Peyer's patch (tissue), 4 donors: ENCODE measurements at regions not wholly inside any gene's neighbourhood (a gene's known extent, or its start where the extent isn't known, plus 50 kb on each side); places are given as distances from the start of the nearest gene placed in this dataset.

ENCODE experiments used
- DNase-seq, 3 donors: peaks; one replicate each; pipeline ENCODE4 v3.0.0-alpha.2; 2017 to 2019
- H3K27ac ChIP-seq, 4 donors: fragments of 200-600 bp; sonication (generic); one replicate each; pipeline ENCODE4 v1.5.1; 2016 to 2019
- H3K27me3 ChIP-seq, 2 donors: fragments of 200-600 bp; sonication (generic); one replicate each; pipeline ENCODE4 v1.5.1; 2019
- H3K36me3 ChIP-seq, 3 donors: fragments of 200-600 bp; sonication (generic); one replicate each; pipeline ENCODE4 v1.5.1; 2016 to 2019
- H3K4me1 ChIP-seq, 4 donors: fragments of 200-600 bp; sonication (generic); one replicate each; pipeline ENCODE4 v1.5.1; 2016 to 2019
- H3K4me3 ChIP-seq, 4 donors: fragments of 200-600 bp; sonication (generic); 1 replicate in 3 of 4; 2 replicates in 1 of 4; pipeline ENCODE4 v1.5.1; 2016 to 2019; ENCODE audit warnings: mild to moderate bottlenecking in 1 of 4
- H3K9me3 ChIP-seq, 4 donors: fragments of 200-600 bp; sonication (generic); one replicate each; pipeline ENCODE4 v1.5.1; 2016 to 2019; ENCODE audit warnings: mild to moderate bottlenecking in 1 of 4
- POLR2A ChIP-seq, 2 donors: fragments of 450-650 bp; IDR thresholded peaks; one replicate each; pipeline ENCODE4 v1.5.1; 2017; ENCODE audit warnings: antibody characterized with exemption in 2 of 2, mild to moderate bottlenecking in 2 of 2, moderate library complexity in 2 of 2
- TF ChIP-seq, protein P1 (sequence below), 6 experiments: fragments of 450-650 bp in 4 of 6; fragments of 200-600 bp in 2 of 6; sonication (generic) in 1 of 6; IDR thresholded peaks; one replicate each; pipeline ENCODE4 v1.5.1; 2017 to 2019; ENCODE audit warnings: antibody characterized with exemption in 6 of 6, mild to moderate bottlenecking in 3 of 6, moderate library complexity in 1 of 6

DNA sequence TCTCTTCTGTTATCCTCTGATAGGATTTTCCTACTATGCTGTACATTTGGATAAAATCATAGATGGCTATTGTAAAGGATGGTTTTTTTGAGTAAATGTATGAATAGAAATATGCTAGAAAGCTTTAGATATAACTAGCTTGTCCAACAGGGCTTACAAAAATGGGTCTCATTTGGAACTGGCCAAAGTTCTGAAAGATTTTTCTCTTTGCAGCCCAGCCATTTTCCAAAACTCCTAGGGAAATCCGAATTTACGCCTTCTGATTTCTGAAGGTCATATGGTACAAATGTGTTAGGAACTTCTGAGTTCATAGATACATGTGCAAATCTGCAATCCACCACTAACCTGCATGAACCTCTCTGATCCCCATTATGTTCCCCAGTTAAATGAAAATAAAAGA lies 603.9 kb upstream of the C9orf72 start:
- H3K27me3 ChIP-seq: no peaks in the 10 kb centered on the region
- no peak overlapping the region for H3K4me3 ChIP-seq
- H3K27ac ChIP-seq: no peak overlapping the region
- no peaks in the 10 kb centered on the region for H3K4me1 ChIP-seq
- DNase-seq: no peak
- no peaks in the 10 kb centered on the region for H3K36me3 ChIP-seq
- H3K9me3 ChIP-seq: no peaks in the 10 kb centered on the region
- TF ChIP-seq, protein P1, sequence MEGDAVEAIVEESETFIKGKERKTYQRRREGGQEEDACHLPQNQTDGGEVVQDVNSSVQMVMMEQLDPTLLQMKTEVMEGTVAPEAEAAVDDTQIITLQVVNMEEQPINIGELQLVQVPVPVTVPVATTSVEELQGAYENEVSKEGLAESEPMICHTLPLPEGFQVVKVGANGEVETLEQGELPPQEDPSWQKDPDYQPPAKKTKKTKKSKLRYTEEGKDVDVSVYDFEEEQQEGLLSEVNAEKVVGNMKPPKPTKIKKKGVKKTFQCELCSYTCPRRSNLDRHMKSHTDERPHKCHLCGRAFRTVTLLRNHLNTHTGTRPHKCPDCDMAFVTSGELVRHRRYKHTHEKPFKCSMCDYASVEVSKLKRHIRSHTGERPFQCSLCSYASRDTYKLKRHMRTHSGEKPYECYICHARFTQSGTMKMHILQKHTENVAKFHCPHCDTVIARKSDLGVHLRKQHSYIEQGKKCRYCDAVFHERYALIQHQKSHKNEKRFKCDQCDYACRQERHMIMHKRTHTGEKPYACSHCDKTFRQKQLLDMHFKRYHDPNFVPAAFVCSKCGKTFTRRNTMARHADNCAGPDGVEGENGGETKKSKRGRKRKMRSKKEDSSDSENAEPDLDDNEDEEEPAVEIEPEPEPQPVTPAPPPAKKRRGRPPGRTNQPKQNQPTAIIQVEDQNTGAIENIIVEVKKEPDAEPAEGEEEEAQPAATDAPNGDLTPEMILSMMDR (IDR thresholded peaks at IDR 0.05): no peak
- no peak for TF ChIP-seq POLR2A (IDR thresholded peaks at IDR 0.05)

DNA sequence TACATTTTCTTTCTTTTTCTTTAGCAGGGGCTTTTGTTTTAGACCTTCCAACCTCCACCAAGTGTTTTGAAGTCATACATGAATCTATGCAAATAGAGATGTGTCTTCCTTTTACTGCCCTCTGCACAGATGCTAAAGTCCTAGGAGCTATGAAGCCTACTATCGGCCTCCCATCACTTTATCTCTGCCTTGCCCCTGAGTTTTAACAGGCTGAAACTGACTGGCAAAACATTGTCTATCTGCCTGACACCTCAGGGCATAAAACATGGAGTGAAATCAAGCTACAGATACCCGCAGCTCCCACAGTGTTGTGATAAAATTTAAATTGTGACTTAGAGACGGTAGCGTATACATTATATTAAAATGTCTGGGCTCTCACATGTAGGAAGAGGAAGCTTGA lies 604.6 kb upstream of the C9orf72 start:
- Histone ChIP-seq H3K36me3 (no peaks in the 10 kb centered on the region), H3K27ac (no peak overlapping the region), H3K4me3 (no peak overlapping the region), H3K4me1 (no peaks in the 10 kb centered on the region), H3K27me3 (no peaks in the 10 kb centered on the region), H3K9me3 (no peaks in the 10 kb centered on the region)
- TF ChIP-seq POLR2A (IDR thresholded peaks at IDR 0.05): no peak
- TF ChIP-seq, protein P1 (IDR thresholded peaks at IDR 0.05): no peak
- DNase-seq: no peak

DNA sequence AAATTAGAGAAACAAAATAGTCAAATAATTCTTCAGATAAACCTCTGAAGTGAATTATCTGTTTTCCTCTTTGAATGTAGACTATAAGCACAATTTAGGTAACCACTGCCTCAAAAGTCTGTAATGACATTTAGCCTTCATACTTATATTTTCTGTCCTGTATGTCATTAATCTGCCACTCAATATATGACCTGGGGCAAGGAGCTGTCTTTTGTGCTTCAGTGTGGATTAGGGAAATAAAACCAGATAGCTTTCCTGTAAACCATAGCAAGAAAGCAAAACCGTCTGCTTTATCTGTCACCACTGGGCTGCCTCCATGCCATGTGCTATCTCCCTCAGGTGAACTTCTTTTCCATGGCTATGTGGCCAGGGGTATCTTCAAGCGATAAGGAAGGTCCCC lies 606.6 kb upstream of the C9orf72 start:
- Histone ChIP-seq H3K9me3 (no peaks in the 10 kb centered on the region), H3K4me3 (no peak overlapping the region)
- TF ChIP-seq, protein P1 (IDR thresholded peaks at IDR 0.05): no peak
- TF ChIP-seq POLR2A (IDR thresholded peaks at IDR 0.05): no peak

DNA sequence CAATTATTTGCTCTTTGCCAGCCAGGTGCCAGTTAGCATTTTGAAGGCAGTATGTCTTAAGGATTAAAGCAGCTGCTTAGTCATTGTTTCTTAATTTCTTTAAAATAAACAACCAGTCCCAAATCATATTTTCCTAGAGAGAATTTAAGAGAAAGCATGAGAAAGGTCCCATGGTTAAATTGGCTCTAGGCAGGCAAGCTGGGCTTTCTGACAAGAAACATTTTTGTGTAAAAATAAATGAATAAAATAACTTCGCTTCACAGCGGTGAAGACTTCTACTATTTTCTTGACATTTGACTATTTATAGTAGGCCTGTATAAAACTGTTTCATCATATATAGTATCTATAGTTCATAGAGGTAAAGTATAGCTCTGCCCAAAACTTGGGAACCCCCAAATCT lies 617.7 kb upstream of the C9orf72 start:
- Histone ChIP-seq H3K9me3 (no peaks in the 10 kb centered on the region), H3K4me1 (no peaks in the 10 kb centered on the region), H3K36me3 (no peaks in the 10 kb centered on the region), H3K27me3 (no peaks in the 10 kb centered on the region), H3K27ac (no peak overlapping the region), H3K4me3 (no peak overlapping the region)
- no peak for DNase-seq
- TF ChIP-seq, protein P1 (IDR thresholded peaks at IDR 0.05): no peak
- no peak for TF ChIP-seq POLR2A (IDR thresholded peaks at IDR 0.05)

More for the DNA sequence above, 606.6 kb upstream of the C9orf72 start:
- H3K27me3 ChIP-seq: no peaks in the 10 kb centered on the region
- H3K27ac ChIP-seq: no peak overlapping the region
- H3K36me3 ChIP-seq: no peaks in the 10 kb centered on the region
- no peak for DNase-seq
- no peaks in the 10 kb centered on the region for H3K4me1 ChIP-seq

DNA sequence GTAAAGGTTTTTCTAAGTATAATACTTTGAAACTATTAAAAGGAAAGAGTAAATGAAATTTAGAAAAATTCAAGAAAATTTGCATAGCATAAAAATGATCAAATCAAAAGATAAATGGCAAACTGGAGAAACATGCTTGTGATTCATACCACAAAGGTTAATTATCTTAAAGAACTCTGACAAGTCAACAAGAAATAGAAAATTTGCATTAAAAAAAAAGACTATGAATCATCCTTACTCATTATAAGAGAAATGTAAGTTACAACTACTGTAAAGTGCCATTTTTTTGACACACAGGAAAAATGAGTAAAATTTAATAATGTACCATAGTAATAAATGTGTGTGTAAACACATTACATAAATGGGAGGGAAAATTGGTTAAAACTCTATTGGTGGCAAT lies 624.4 kb upstream of the C9orf72 start:
- DNase-seq: no peak
- Histone ChIP-seq H3K4me3 (no peak overlapping the region), H3K27me3 (no peaks in the 10 kb centered on the region), H3K4me1 (no peaks in the 10 kb centered on the region), H3K27ac (no peak overlapping the region), H3K36me3 (no peaks in the 10 kb centered on the region), H3K9me3 (no peaks in the 10 kb centered on the region)
- no peak for TF ChIP-seq POLR2A (IDR thresholded peaks at IDR 0.05)
- TF ChIP-seq, protein P1 (IDR thresholded peaks at IDR 0.05): no peak

DNA sequence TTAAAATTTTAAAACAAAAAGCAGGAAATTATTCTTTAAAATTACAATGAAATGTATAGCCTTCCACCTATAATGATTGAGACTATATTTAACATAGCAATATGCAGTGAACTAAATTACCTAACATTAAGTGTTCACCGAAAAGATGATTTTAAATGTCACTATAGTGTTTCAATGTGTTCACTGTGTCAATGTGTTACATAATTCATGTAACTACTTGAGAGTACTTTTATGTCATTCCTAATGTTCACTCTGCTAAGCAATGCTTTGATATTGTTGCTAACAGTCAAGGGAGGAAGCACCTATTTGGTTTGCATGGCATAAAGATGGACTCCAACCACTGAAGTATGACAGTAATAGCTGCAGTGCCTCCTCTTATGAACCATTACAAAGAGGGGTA lies 629.8 kb upstream of the C9orf72 start:
- no peak overlapping the region for H3K4me3 ChIP-seq
- no peaks in the 10 kb centered on the region for H3K9me3 ChIP-seq
- TF ChIP-seq, protein P1 (IDR thresholded peaks at IDR 0.05): no peak
- TF ChIP-seq POLR2A (IDR thresholded peaks at IDR 0.05): no peak
- no peak for DNase-seq
- no peak overlapping the region for H3K27ac ChIP-seq
- H3K4me1 ChIP-seq: no peaks in the 10 kb centered on the region
- H3K36me3 ChIP-seq: no peaks in the 10 kb centered on the region
- no peaks in the 10 kb centered on the region for H3K27me3 ChIP-seq
